Lower leg skin (tissue), 3 donors: ENCODE measurements at regions not wholly inside any gene's neighbourhood (a gene's known extent, or its start where the extent isn't known, plus 50 kb on each side); places are given as distances from the start of the nearest gene placed in this dataset.

Experiments used
- CTCF ChIP-seq, 3 donors: fragments of 450-650 bp; IDR thresholded peaks; one replicate each; pipeline ENCODE4 v1.5.1; 2016; ENCODE audit warnings: antibody characterized with exemption in 3 of 3, mild to moderate bottlenecking in 3 of 3, moderate library complexity in 2 of 3
- POLR2A ChIP-seq, 2 donors: fragments of 450-650 bp; IDR thresholded peaks; one replicate each; pipeline ENCODE4 v1.6.1; 2016 to 2017; ENCODE audit warnings: antibody characterized with exemption in 2 of 2, mild to moderate bottlenecking in 1 of 2, moderate library complexity in 1 of 2

GRCh38 chr6:113486199-113486598, 370.9 kb upstream of the MARCKS start:
- TF ChIP-seq POLR2A (IDR thresholded peaks at IDR 0.05) (no peak), CTCF (IDR thresholded peaks at IDR 0.05) (no peak)
